Stimulated activated CD4-positive, alpha-beta T cell treated with anti-CD3 and anti-CD28 coated beads, Interleukin-2, amount 100 ng/mL, for 24 hours (primary cell): ENCODE measurements at regions not wholly inside any gene's neighbourhood (a gene's known extent, or its start where the extent isn't known, plus 50 kb on each side); places are given as distances from the start of the nearest gene placed in this dataset.

Experiments used
- DNase-seq, 2 donors: peaks; one replicate each; pipeline ENCODE4 v3.0.0-alpha.2; 2020

GRCh38 chr9:13586587-13587374, 307.3 kb upstream of the MPDZ start:
- no peak for DNase-seq

- DNase-seq = no peak
Measured at GRCh38 chr9:13580760-13581159, 301.3 kb upstream of the MPDZ start.

- DNase-seq = no peak
Measured at GRCh38 chr9:13580131-13580530, 300.6 kb upstream of the MPDZ start.

DNA sequence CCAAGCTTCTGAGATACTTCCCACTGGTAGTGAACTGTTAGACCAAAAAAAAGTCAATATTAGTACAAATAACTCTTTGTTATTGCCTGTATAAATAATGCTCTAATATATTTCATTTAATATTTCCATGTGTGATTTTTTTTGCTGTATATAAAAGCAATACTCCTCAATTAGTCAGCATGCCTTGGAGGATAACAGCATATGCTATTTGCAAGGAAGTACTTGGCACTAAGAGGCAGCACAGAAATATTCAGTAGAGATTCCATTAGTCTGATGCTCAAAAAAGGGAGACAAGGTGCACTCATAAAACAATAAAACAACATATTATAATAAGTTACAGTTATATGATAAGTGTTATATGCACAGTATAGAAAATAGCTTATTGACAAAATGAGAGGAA, 296.6 kb upstream of the MPDZ start:
- DNase-seq = no peak

DNA sequence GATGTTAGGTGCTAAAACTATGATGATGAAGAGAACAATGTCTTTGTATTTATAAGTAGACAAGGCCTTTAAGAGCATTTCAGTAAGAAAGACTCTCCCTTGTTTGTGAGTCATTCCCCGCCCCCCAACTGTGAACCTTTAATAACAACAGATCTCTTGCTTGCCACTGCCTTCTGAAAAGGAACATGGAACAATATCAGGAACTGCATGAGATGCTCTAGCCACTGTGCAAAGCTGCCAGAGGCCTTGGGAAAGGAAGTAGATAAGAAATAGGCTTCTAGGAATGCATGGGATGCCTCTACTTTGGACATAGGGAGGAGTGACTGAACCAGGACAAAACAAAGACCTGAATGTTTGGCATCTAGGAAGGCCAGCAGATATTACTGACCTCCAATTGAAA, 296.1 kb upstream of the MPDZ start:
- DNase-seq = no peak

DNA sequence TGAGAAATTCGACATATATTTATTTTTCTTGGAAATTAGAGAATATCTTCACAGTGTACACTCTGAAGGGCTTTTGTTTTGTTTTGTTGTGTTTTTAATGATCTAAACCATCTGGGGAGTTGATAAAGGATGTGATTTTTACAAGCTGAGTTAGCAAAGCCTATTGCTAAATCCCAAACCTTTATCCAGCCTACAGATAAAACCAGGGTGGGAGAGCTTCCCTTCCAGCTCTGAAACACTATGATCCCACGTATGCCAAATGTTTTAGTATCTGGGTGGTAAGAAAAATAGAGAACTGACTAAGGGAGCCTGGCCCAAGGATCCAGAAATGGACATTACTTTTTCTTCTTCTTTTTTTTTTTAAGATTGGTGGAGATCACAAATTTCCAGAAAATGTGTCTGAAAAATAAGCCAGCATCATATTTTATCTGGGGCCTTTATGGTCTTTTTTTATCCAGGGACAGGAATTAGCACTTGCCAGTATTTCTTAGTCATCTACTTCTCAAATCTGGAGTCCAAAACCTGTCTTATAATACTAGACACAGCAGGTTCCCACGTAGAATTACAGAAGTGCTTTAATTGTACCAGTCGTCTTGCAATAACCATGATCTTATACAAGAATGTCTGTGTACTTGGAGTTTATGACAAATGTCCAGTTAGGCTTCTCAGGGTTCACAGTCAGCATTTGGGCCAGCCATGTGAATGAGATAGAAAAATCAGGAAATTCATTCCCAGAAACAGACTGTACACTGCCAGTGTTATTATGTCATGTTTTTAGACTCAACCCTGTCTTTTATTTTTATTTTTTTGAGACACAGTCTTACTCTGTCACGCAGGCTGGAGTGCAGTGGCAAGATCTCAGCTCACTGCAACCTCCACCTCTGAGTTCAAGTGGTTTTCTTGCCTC, 290.8 kb upstream of the MPDZ start:
- no peak for DNase-seq

DNA sequence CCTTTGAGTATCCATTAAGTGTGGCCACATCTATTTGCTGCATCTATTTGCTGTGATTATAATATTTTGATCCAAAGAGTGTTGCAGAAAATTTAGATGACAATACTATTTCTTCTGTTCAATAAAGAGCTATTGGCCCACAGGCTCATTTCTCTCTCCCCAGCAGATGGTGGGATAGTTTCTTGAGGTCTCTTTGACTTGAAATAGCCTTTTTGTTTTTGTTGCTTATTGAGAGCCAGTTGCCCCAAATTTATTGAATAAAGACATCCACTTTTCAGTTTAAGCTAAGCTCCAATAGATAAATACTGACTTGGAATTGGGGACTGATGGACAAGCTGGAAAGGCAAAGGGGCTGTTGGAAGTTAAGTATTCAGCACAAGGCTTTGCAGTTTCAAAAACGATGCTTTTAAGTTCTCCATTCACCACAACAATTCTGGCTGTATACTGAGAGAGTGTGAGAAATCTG, 290.1 kb upstream of the MPDZ start:
- no peak for DNase-seq

DNA sequence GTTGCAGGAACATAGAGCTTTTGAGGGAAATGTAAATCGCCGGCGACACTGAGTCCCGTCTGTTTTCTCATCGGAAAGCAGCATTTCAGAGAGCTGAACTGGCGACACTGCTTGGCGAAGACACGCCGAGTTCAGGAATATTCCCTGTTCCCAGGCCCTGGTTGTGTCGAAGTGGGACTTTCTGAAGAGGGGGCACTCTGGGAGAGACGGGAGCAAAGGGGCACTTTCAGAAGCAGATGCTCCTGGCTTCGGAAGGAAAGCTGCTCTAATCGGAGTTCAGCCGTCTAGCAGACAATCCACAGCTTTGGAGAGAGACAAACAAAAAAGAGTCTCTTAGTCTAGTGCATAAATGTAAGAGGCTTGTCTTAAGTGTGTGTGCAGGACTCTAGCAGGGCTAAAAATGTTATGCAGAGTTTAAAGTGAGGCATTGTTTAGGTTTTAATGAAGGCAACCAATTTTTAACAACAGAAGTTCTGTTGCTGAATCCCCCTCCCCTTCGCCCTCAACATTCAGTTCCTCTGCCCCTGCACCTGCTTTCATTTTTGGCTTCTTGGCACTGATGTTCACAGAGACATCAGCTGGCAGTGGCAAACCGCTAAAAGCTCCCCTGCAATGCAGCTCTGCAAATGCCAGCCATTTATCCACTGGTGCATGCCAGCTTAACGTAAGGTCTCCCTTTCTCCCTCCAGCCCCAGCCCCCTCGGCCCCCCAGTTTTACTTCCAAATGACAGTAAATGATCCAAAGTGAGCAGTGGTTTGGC, 289.5 kb upstream of the MPDZ start:
- DNase-seq = no peak

GRCh38 chr9:13568405-13568804, 288.9 kb upstream of the MPDZ start:
- no peak for DNase-seq

DNA sequence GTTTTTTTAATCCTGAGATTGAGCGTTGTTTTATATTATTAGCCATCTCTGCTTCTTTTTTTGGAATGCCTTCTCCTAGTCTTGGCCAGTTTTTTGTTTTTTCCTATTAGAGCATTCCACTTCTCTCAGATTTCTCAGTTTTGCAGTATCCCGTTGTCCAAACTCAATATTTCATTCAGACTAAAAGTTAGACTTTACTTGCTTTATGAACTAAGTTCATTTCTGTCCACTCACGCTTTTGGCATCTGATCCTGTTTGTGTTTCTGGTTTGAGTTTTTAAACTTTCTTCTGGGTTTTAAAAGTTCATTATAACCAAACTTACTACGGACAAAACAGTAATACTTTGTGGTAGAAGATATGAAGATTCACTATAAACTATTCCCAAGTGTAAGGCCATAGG, 288.3 kb upstream of the MPDZ start:
- no peak for DNase-seq

DNA sequence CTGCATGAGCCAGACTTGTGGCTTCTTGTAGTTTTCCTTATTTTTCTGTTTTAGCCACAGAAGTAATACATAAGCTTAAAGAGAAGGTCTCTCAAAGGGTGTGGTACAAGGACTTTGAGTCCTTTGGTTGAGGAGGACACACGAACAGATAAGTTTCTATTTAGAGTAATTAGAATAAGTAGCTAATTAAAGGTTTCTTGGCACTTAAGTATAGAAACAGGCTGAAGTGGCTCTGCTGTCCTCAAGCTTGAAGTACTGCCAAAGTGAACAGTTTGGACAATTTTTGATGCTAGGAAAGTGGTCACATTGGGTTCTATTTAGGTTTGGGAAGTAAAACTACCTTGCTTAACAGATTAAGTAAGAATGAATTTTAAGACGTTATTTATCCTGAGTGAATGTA, 278.3 kb upstream of the MPDZ start:
- no peak for DNase-seq

DNA sequence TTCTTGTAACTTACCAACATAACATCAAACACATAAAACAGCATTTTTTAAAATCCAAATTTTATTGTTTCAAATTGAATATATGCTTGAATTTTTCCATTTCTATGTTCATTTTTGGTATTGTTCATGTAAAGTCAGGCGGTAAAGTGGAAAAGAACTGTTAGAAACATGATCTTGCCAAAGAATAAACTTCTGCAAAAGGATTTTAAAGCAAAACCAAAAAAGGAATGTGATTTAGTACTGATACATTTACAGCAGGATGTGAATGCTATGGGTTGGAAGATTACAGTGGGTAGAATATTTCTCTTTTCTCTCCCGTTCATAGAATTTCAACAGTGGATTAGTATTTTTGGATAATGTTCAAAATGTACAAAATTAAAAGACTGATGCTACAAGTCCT, 277.2 kb upstream of the MPDZ start:
- no peak for DNase-seq

GRCh38 chr9:13555989-13556500, 276.6 kb upstream of the MPDZ start:
- DNase-seq = no peak

DNA sequence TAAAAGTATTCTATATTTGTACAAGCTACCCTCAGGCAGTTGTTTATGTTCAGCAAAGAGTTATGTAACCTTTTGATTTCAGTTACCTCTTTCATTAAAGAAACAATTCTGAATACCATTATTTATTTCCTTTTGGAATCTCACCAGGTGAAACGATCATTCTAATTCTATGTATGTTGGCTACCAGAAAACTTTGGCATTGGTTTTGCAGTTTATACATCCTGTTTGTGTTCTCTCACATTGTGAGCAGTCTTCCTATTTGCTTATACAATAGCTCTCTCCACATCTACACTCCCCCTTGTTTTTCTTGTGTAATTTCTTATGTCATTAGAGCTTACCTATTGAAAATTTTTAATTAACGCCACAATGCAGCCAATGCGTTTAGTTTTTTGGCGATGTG, 276.0 kb upstream of the MPDZ start:
- no peak for DNase-seq

- DNase-seq = no peak
Measured at GRCh38 chr9:13554626-13555025, 275.1 kb upstream of the MPDZ start.

- DNase-seq = no peak
Measured at GRCh38 chr9:13552606-13553215, 273.2 kb upstream of the MPDZ start.

DNA sequence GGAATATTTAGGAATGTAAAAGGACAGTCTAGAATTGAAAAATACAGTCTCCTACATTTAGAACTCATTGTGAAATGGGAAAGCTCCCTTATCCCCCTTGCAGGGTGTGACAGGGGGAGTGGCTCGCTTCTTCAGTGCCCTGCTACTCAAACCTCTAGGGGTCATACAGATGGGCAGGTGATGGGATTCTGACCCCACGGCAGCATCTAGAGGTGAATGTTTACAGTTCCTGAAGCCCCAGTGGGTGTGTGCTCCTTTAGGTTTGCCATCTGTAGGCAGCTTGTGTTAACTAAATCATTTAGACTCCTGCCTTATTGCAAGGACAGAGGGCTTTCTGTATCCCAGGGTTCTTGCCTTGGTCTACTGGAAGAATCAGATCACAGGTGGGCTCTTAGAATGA, 271.0 kb upstream of the MPDZ start:
- DNase-seq = no peak

DNA sequence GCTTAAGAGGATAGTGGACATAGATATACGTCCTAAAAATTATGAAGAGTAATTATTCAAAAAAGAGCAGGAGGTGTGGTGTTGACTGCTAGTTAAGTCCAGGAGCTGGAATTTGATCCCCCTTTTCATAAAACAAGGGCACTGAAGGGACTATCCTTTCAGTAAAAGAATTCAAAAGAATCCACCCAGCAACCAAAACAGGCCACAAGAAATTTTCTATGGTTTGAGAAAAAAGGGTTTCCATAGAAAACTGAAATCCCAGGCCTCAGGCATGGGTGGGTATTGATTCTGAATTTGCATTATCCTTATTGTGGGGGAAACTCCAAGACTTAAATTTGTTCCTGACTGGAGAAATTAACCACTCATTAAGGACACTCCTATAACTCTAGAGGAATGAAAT, 269.0 kb upstream of the MPDZ start:
- no peak for DNase-seq

GRCh38 chr9:13535141-13535540, 255.6 kb upstream of the MPDZ start:
- no peak for DNase-seq

DNA sequence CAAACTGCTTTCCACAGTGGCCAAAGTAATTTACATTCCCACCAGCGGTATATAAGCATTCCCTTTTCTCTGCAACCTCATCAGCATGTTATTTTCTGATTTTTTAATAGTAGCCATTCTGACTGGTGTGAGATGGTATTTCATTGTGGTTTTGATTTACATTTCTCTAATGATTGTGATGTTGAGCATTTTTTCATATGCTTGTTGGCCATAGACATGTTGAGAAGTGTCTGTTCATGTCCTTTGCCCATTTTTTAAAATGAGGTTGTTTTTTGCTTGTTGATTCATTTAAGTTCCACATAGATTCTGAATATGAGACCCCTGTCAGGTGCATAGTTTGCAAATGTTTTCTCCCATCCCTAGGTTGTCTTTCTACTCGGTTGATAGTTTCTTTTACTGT, 254.5 kb upstream of the MPDZ start:
- no peak for DNase-seq

DNA sequence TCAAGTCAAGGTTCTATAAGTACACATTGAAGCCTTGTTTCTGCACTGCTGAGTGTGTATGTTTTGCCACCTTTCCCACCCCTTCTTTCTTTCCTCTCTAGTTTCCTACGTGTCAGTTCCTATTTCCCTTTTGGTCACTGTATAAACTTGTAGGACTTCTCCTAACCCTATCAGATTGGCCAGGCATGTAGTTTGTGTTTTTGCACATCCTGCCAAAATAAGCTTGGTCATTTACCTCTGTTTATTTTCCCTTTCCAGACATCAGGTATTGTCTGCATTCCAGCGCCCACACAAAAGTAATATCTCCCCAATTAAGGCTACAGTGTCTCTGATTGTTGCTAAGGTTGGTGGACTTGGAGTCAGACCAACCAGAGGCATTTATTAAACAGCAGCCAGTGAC, 252.9 kb upstream of the MPDZ start:
- DNase-seq = no peak

GRCh38 chr9:13529321-13530104, 250.0 kb upstream of the MPDZ start:
- DNase-seq = no peak
